ENCODE measurements at regions not wholly inside any gene's neighbourhood (a gene's known extent, or its start where the extent isn't known, plus 50 kb on each side); places are given as distances from the start of the nearest gene placed in this dataset.
A peak's percentile ranks its signal among the peaks of the same experiment; 100 is the strongest.

DNA sequence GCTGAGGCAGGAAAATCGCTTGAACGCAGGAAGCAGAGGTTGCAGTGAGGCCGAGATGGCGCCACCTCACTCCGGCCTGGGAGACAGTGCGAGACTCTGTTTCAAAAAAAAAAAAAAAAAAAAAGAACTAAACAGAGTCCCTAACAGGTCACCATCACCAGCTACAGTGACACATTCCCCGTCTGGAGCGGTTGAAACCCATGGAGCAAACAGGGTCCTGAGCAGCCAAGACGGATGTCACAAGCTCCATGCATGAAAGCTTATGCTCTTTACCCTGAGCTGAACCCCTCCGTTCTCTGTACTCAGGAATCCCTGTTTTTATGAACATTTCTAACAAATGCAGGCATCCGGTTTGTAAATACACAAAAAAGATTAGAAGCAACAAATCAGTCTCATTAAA is 55.9 kb upstream of the LAPTM4A start:
- no peak overlapping the region for H3K27ac Mint-ChIP-seq
- H3K36me3 Mint-ChIP-seq = no peaks in the 10 kb centered on the region
- peaks cover 39% of the 10 kb centered on the region for H3K27me3 Mint-ChIP-seq

DNA sequence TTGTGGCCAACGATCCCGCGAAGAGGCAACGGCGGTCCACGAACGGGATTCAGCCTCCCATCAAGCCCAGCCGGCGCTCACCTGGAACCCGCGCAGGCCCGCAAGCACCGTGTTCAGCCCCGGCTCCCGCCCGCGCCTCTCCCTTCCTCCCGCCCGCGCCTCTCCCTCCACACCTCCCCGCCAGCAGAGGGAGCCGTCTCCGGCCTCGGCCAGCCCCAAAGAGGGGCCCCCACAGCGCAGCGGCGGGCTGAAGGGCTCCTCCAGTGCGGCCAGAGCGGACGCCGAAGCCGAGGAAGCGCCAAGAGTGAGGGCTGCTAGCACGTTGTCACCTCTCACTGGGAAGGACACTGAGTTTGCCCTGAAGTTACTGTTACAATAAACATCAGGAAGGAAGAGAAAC is 55.3 kb upstream of the LAPTM4A start:
- no peak for ATAC-seq (ENCODE audit: low read depth in 2 of 2)
- H3K27me3 Mint-ChIP-seq = peaks cover 39% of the 10 kb centered on the region

More for the DNA sequence above, 55.9 kb upstream of the LAPTM4A start:
- H3K4me3 ChIP-seq (ENCODE audit: low read depth, low read length) = no peak overlapping the region
- H3K36me3 ChIP-seq (ENCODE audit: control insufficient read depth, insufficient read depth, low read length) = no peaks in the 10 kb centered on the region
- no peaks in the 10 kb centered on the region for H3K27me3 ChIP-seq (ENCODE audit: control insufficient read depth, insufficient read depth, low read length)
- Mint-ChIP-seq H3K4me1 (peaks cover 0 to 8% (median 0%) of the 10 kb centered on the region in 4 donors), H3K4me3 (no peak overlapping the region), H3K9me3 (peaks cover 0 to 11% (median 0%) of the 10 kb centered on the region in 7 donors)
- H3K27ac ChIP-seq (ENCODE audit: insufficient read depth, low read length, poor library complexity, severe bottlenecking) = no peak overlapping the region
- ATAC-seq (ENCODE audit: low read depth in 2 of 2) = no peak
- no peaks in the 10 kb centered on the region for H3K9me3 ChIP-seq (ENCODE audit: control insufficient read depth in 2 of 2, low read length in 2 of 2)
- no peak for DNase-seq
- no peaks in the 10 kb centered on the region for H3K4me1 ChIP-seq (ENCODE audit: control insufficient read depth, insufficient read depth, low read length, poor library complexity, severe bottlenecking)

DNA sequence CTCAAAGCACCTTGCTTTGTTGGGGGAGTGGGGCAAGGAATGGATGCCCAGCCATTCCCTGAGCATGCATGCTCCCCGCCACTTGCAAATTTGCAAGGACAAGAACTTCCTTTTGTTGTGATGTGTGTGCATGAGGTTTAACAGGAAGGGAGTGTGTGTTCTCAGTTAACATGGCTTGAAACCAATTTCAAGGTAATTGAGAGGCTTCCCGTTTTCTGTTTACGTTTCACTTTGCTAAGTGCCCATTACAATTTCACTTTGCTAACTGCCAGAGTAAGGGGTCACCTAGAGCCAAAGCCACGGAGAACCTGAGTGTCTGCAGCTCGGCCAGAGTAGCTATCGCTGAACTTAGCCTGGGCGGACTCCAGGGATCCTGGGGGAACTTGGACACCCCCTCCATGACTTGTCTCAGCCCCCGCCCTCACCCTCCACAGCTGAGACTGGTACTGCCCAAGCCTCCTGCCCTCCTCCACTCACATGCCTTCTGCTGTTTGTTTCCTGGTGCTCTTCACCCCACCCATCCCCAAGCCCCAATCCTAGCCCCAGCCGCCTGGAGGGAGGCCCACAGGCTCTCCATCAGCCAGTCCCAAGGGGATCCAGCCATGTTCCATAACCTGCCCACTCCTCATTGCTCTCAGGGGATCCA is 53.6 kb upstream of the LAPTM4A start:
- Mint-ChIP-seq H3K36me3 (no peaks in the 10 kb centered on the region), H3K4me1 (peaks cover 0 to 8% (median 0%) of the 10 kb centered on the region in 4 donors), H3K27ac (no peak overlapping the region), H3K4me3 (no peak overlapping the region), H3K27me3 (peaks cover 34% of the 10 kb centered on the region), H3K9me3 (peaks cover 0 to 10% (median 0%) of the 10 kb centered on the region in 7 donors)
- no peak for DNase-seq
- Histone ChIP-seq H3K36me3 (ENCODE audit: control insufficient read depth, insufficient read depth, low read length) (no peaks in the 10 kb centered on the region), H3K4me3 (ENCODE audit: low read depth, low read length) (no peak overlapping the region), H3K27me3 (ENCODE audit: control insufficient read depth, insufficient read depth, low read length) (peaks cover 2% of the 10 kb centered on the region), H3K9me3 (ENCODE audit: control insufficient read depth in 2 of 2, low read length in 2 of 2) (no peaks in the 10 kb centered on the region), H3K4me1 (ENCODE audit: control insufficient read depth, insufficient read depth, low read length, poor library complexity, severe bottlenecking) (no peaks in the 10 kb centered on the region), H3K27ac (ENCODE audit: insufficient read depth, low read length, poor library complexity, severe bottlenecking) (no peak overlapping the region)
- no peak for ATAC-seq (ENCODE audit: low read depth in 2 of 2)

More for the DNA sequence above, 55.3 kb upstream of the LAPTM4A start:
- H3K4me1 ChIP-seq (ENCODE audit: control insufficient read depth, insufficient read depth, low read length, poor library complexity, severe bottlenecking) = no peaks in the 10 kb centered on the region
- no peak overlapping the region for H3K27ac ChIP-seq (ENCODE audit: insufficient read depth, low read length, poor library complexity, severe bottlenecking)
- H3K4me3 ChIP-seq (ENCODE audit: low read depth, low read length) = no peak overlapping the region
- Mint-ChIP-seq H3K4me1 (peaks cover 0 to 8% (median 0%) of the 10 kb centered on the region in 4 donors), H3K9me3 (peaks cover 0 to 15% (median 0%) of the 10 kb centered on the region in 7 donors), H3K36me3 (no peaks in the 10 kb centered on the region), H3K27ac (no peak overlapping the region), H3K4me3 (peak overlapping the region in 2 of 4 donors; percentile 79)
- peak in 1 of 3 donors; percentile 26 for DNase-seq
- H3K36me3 ChIP-seq (ENCODE audit: control insufficient read depth, insufficient read depth, low read length) = no peaks in the 10 kb centered on the region
- H3K9me3 ChIP-seq (ENCODE audit: control insufficient read depth in 2 of 2, low read length in 2 of 2) = no peaks in the 10 kb centered on the region
- H3K27me3 ChIP-seq (ENCODE audit: control insufficient read depth, insufficient read depth, low read length) = peaks cover under 1% of the 10 kb centered on the region

DNA sequence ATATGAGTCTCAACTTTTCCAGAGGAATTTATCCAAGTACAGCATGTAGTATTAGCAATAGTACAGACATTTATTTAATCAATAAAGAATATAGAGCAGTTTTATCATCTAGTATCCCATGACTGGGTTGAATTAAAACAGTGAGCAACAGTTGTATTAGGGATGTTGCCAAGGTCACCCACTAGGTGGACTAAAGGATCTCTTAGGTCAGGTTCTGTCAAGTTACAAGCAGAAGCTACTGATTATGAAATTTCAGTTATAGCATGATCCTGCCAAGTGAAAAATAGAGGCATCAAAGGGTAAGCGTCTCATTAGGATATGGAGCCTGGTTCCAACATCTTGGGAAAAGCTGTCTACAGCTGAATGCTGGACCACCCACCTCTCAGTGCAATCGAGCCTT is 52.1 kb upstream of the LAPTM4A start:
- no peak overlapping the region for H3K27ac ChIP-seq (ENCODE audit: insufficient read depth, low read length, poor library complexity, severe bottlenecking)
- no peaks in the 10 kb centered on the region for H3K36me3 ChIP-seq (ENCODE audit: control insufficient read depth, insufficient read depth, low read length)
- DNase-seq (no peak), ATAC-seq (ENCODE audit: low read depth in 2 of 2) (no peak)
- no peaks in the 10 kb centered on the region for H3K36me3 Mint-ChIP-seq
- H3K4me3 Mint-ChIP-seq = no peak overlapping the region
- H3K27ac Mint-ChIP-seq = no peak overlapping the region
- no peaks in the 10 kb centered on the region for H3K4me1 ChIP-seq (ENCODE audit: control insufficient read depth, insufficient read depth, low read length, poor library complexity, severe bottlenecking)
- H3K9me3 ChIP-seq (ENCODE audit: control insufficient read depth in 2 of 2, low read length in 2 of 2) = no peaks in the 10 kb centered on the region
- peaks cover 2% of the 10 kb centered on the region for H3K27me3 ChIP-seq (ENCODE audit: control insufficient read depth, insufficient read depth, low read length)
- H3K27me3 Mint-ChIP-seq = peaks cover 19% of the 10 kb centered on the region
- peaks cover 0 to 10% (median 0%) of the 10 kb centered on the region in 7 donors for H3K9me3 Mint-ChIP-seq
- no peak overlapping the region for H3K4me3 ChIP-seq (ENCODE audit: low read depth, low read length)
- H3K4me1 Mint-ChIP-seq = peaks cover 0 to 8% (median 0%) of the 10 kb centered on the region in 4 donors
